SHP77 (cell line): ENCODE measurements at regions not wholly inside any gene's neighbourhood (a gene's known extent, or its start where the extent isn't known, plus 50 kb on each side); places are given as distances from the start of the nearest gene placed in this dataset.
A peak's percentile ranks its signal among the peaks of the same experiment; 100 is the strongest.

Experiments used
- DNase-seq, 2 experiments: peaks; one replicate each; lab custom pipeline; 2025; lab: John Stamatoyannopoulos, UW

- no peak for DNase-seq
Observed at GRCh38 chr20:60961551-60961950, 290.5 kb upstream of the CDH4 start.

DNA sequence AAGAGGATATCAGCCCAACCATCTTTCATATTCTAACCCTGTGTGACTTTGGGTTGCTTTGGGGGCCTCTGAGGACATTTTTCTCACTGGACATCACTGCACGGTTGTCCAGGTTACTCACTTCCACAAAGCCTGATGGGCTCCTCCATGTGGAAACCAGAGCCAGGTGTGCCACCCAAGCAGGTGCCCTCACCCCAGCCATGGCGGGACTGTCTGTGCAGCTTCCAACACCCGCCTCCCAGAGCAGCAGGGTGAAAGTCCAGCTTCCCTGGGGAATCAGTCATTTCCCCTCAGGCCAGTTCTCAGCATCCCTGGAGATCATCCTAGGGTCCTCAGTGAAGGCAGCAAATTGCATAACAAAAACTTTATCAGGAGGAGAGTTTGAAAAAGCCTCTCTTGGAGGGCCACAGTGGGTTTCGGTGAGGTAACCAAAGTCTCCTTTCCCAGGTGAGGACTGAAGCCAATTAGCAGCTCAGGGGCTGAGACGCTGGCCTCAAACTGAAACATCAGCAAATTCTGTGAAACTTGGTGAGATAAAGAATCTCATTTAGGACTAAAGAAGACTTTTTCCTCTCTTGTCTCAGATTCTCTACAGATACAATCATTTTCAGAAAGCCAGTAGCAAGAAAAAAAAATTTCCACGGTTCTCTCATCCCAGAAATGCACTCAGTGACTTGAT is 289.6 kb upstream of the CDH4 start:
- DNase-seq = no peak

- DNase-seq = no peak
Observed at GRCh38 chr20:60963146-60963545, 288.9 kb upstream of the CDH4 start.

- no peak for DNase-seq
Observed at GRCh38 chr20:60964911-60965310, 287.1 kb upstream of the CDH4 start.

GRCh38 chr20:60966031-60966430 is 286.0 kb upstream of the CDH4 start:
- DNase-seq = no peak

DNA sequence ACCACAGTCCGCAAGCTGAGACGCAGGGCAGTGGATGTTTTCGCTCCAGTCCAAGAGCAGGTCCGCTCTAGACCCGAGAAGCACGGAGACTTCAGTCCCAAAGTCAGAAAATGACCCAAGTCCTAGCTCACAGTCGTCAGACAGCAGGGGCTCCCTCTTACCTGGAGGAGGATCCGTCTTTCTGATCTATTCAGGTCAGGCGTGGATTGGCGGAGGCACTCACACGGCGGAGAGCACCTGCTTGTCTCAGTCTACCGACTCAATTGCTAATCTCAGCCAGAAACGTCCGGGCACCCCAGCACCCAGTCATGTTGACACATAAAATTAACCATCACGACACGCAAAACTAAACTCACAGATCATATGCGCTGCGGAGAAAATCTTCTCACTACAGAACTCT is 285.3 kb upstream of the CDH4 start:
- DNase-seq = no peak

DNA sequence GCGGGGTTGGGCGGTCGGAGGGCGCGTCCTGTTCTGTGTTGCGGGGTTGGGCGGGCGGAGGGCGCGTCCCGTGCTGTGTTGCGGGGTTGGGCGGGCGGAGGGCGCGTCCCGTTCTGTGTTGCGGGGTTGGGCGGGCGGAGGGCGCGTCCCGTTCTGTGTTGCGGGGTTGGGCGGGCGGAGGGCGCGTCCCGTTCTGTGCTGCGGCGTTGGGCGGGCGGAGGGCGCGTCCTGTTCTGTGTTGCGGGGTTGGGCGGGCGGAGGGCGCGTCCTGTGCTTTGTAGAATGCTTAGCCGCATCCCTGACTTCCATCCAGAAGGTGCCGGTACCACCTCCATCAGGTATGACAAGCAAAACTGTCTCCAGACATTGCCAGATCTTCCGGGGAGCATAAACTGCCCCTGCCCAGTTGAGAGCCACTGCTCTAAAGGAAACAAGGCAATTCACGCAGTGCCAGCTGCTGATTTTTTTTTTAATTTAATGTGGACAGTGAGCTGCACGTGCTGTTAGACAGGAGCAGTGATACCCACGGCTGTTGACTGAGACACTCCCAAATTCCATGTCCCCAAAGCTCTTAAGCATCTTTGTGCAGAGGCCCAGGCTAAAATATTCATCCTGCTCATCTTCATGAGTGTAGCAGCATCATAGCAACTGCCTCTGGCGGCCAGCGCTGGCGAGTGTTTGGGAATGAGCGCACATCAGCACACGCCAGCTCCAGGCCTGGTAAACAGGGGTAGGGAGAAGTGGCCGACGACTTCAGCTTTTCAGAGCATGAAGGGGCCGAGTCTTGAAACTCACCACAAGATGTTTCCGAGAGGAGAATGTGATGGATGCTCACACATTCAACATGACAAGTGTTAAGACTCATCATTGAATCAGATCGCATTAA is 284.4 kb upstream of the CDH4 start:
- DNase-seq = no peak

- DNase-seq = no peak
Observed at GRCh38 chr20:60968853-60969720, 283.0 kb upstream of the CDH4 start.

DNA sequence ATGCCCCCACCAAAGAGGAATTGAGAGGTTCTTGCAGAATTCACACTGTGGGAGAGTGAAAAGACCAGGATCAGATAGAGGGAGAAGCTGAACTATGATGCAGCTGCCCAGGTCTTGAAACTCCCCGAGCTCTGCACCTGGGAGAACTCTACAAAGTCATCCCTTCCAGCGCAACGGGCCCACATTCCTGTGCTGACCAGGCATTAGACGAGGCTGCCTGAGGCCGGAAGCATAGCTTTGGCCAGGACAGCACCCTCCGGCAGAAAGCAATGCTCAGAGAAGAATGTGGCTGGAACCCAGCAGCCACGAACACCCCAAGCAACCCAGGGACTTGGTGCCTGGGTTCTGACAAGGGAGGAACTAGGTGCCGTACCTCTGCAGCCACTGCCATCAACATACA is 281.5 kb upstream of the CDH4 start:
- DNase-seq = no peak

DNA sequence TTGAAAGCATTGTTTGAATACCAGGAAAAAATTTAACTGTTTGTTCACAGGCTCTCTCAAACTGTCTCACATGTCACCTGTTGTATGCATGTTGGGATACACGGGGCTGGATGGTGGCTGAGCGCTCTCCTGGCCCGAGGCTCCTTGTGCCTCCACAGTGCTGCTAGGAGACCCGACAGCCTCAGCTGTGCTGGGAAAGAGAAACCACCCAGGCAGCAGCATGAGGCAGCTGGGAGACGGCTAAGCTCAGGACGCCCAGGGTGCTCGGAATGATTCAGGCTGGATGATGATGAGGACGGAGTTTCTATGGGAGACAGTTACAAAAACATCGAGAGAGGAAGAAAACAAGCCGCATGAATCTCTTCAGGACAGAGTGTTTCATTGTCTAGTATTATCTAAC is 278.0 kb upstream of the CDH4 start:
- DNase-seq = no peak

DNA sequence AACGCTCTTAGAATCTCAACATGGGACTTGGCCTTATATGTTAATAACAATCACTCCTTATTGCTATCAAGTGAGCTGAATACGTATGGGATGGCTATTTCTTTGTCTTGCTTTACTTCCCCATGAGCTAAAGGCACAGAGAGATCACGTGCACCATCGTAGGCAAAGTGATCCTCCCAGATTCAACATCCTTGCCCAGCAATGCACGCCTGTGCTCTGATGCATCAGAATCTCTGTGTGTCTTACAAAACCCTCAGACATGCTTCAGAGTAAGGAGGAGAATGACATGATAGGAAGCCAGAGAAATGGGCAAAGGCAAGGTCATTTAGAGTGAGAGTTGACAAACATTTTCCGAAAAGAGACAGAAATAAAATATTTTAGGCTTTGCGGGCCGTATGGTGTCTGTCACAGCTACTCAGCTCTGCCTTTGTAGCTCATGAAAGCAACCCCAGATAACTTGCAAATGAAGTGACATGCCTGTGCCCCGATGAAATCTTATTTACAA is 277.6 kb upstream of the CDH4 start:
- no peak for DNase-seq

GRCh38 chr20:60976139-60976538 is 275.9 kb upstream of the CDH4 start:
- no peak for DNase-seq

DNA sequence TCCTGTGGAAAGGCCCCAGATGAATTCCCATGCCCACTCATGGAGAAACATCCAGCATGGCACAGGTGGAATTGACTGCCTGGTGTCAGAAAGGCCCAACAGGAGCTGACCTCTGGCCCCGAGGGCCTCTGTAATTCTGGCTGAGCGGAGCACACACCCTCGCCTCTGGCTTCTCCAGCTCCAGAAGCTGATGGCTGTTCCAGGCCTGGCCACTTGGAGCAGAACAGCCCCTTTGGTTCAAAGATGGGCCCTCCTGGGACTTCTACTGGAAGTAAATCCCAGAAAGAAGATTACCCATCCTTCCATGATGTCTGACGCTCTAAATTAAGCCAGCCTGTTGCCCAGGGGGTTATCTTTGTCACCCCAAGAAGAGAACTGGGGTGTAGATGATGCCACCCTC is 275.1 kb upstream of the CDH4 start:
- DNase-seq = peak in 1 of 2 experiments; percentile 12

DNA sequence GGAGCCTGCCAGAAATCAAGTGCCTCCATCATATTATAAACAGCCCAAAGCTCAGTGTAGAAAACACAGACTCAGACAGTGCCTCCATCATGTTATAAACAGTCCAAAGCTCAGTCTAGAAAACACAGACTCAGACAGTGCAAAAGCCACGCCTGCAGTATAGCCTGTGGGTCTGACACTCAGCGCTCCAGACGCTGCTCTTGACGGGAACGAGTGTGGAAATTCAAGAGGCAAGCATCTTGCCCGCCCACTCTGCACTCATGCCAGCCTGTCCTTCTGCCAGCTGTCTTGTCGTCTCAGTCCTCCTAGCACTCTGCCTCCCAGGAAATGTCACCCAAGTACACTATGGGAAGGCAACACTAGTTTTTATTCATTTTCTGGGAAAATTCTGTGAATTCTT is 274.2 kb upstream of the CDH4 start:
- DNase-seq = no peak

GRCh38 chr20:60984666-60985065 is 267.4 kb upstream of the CDH4 start:
- peak; percentile 68 to 70 for DNase-seq

DNA sequence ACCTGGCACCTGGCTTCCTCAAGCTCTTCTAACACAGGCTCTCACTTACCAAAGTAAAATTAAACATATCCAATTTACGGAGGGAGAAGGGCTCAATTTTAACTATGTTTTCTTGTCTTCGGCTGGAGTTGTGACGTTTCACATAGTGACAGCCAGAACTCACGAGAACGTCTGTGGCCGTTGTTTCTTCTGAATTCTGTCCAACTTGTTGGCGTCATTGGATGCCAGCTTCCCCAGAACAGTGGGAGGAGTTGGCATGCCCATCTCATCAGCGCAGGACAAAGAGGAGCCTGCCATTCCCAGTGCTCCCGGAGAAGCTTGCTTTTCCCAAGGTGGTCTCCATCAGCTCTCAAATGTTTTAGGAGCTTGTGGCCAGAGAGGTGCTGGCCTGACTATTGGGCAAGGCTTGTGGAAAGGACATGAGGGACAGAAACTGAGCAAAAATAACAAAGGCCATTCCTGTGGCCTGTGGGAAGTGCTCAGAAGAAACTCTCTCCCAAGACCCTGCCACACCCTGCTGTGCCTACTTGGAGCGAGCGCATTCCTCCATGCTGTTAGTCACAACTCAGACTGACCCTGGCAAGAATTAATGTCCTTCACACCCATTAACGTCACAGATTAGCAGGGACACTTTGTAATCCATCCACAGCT is 265.4 kb upstream of the CDH4 start:
- peak in 1 of 2 experiments; percentile 14 for DNase-seq

DNA sequence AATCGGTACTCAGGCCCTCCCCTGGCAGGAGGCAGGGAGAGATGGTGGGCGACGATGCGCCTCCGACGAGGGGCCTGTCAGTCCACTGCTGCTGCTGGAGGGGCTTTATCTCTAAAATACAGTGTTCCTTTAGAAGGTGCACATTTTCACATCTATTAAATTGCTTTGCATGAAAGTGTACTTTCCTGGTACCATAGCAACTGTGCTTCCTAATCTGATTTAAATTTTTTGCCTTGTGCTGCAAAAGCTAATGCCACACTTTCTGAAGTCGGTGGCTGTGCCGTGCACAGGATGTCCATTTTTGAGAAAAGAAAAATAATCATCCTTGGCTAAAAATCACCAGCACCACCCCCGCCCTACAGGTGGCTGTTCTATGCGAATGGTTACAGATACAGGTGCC is 262.0 kb upstream of the CDH4 start:
- DNase-seq = no peak

DNA sequence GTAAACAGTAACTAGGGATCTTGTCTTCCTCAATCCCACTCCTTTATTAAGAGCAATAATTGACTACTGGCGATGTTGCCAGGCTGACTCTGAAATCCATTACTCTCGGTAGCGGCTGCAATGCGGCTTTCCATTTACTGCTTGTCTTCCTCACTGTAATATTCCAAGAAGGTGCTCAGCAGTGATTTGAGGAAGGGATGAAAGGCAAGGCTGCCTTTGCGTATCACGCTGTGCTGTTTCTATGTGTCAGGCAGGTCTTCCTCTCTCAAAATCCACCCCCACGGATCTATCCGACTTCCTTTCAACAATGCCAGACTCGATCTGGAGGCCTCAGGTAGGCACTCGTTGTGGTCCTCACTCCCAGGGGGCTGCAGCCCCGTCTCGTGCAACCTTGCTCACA is 261.4 kb upstream of the CDH4 start:
- no peak for DNase-seq

- DNase-seq = peak; percentile 4 to 10
Observed at GRCh38 chr20:60993433-60994044, 258.5 kb upstream of the CDH4 start.

GRCh38 chr20:60999250-60999649 is 252.8 kb upstream of the CDH4 start:
- no peak for DNase-seq

GRCh38 chr20:61002090-61002489 is 250.0 kb upstream of the CDH4 start:
- no peak for DNase-seq
